UCSD-AML1 (cell line): ENCODE measurements at regions not wholly inside any gene's neighbourhood (a gene's known extent, or its start where the extent isn't known, plus 50 kb on each side); places are given as distances from the start of the nearest gene placed in this dataset.
"Not testable (repeated sequence)": the region's sequence is repeated elsewhere in the genome, so short reads cannot be mapped to it uniquely, and the experiment has no call there.

Source experiments
- DNase-seq: peaks from one replicate; lab custom pipeline; 2025; ENCODE audit not compliant: unreplicated experiment; lab: John Stamatoyannopoulos, UW

GRCh38 chr7:26958834-26959233, 94.4 kb upstream of the SKAP2 start:
- no peak for DNase-seq

GRCh38 chr7:26955516-26955915, 91.1 kb upstream of the SKAP2 start:
- no peak for DNase-seq

- DNase-seq = no peak
Measured at GRCh38 chr7:26954951-26955350, 90.6 kb upstream of the SKAP2 start.

GRCh38 chr7:26951407-26951950, 87.1 kb upstream of the SKAP2 start:
- DNase-seq = no peak

- no peak for DNase-seq
Measured at GRCh38 chr7:26950889-26951288, 86.5 kb upstream of the SKAP2 start.

GRCh38 chr7:26949319-26949718, 84.9 kb upstream of the SKAP2 start:
- DNase-seq = no peak

GRCh38 chr7:26948617-26949118, 84.3 kb upstream of the SKAP2 start:
- DNase-seq = no peak

- DNase-seq = no peak
Measured at GRCh38 chr7:26944501-26945358, 80.3 kb upstream of the SKAP2 start.

- no peak for DNase-seq
Measured at GRCh38 chr7:26937939-26938623, 73.7 kb upstream of the SKAP2 start.

- no peak for DNase-seq
Measured at GRCh38 chr7:26937306-26937705, 72.9 kb upstream of the SKAP2 start.

GRCh38 chr7:26932616-26933015, 68.2 kb upstream of the SKAP2 start:
- DNase-seq = not testable (repeated sequence)

- no peak for DNase-seq
Measured at GRCh38 chr7:26930845-26931244, 66.5 kb upstream of the SKAP2 start.

- DNase-seq = no peak
Measured at GRCh38 chr7:26930201-26930600, 65.8 kb upstream of the SKAP2 start.

GRCh38 chr7:26928703-26929347, 64.4 kb upstream of the SKAP2 start:
- no peak for DNase-seq

GRCh38 chr7:26925768-26926167, 61.4 kb upstream of the SKAP2 start:
- no peak for DNase-seq

GRCh38 chr7:26924149-26924767, 59.9 kb upstream of the SKAP2 start:
- DNase-seq = no peak

GRCh38 chr7:26919906-26920493, 55.6 kb upstream of the SKAP2 start:
- DNase-seq = no peak

GRCh38 chr7:26918241-26918640, 53.9 kb upstream of the SKAP2 start:
- DNase-seq = no peak

GRCh38 chr7:26916779-26917320, 52.5 kb upstream of the SKAP2 start:
- no peak for DNase-seq

- DNase-seq = no peak
Measured at GRCh38 chr7:26916336-26916735, 51.9 kb upstream of the SKAP2 start.
